Chondrocyte (in vitro differentiated cells): ENCODE measurements at regions not wholly inside any gene's neighbourhood (a gene's known extent, or its start where the extent isn't known, plus 50 kb on each side); places are given as distances from the start of the nearest gene placed in this dataset.
A peak's percentile ranks its signal among the peaks of the same experiment; 100 is the strongest.

ENCODE experiments used
- DNase-seq: peaks from one replicate; pipeline ENCODE4 v3.0.0; 2021; ENCODE audit warnings: mixed read lengths, low spot score
- H3K27ac Mint-ChIP-seq: one replicate; pipeline ENCODE4 v1.8.0; 2021; ENCODE audit warnings: mild to moderate bottlenecking, moderate library complexity, mixed read lengths; ENCODE audit not compliant: unreplicated experiment
- H3K27me3 Mint-ChIP-seq: 2 replicates; pipeline ENCODE4 v1.8.0; 2021; ENCODE audit warnings: low read depth, mixed read lengths
- H3K36me3 Mint-ChIP-seq: 2 replicates; pipeline ENCODE4 v1.8.0; 2021; ENCODE audit warnings: low read depth, mixed read lengths
- H3K4me1 Mint-ChIP-seq: 2 replicates; pipeline ENCODE4 v1.8.0; 2021; ENCODE audit warnings: low read depth, mild to moderate bottlenecking, mixed read lengths
- H3K4me3 Mint-ChIP-seq: one replicate; pipeline ENCODE4 v1.8.0; 2021; ENCODE audit warnings: mild to moderate bottlenecking, moderate library complexity, mixed read lengths; ENCODE audit not compliant: unreplicated experiment
- H3K9me3 Mint-ChIP-seq: 2 replicates; pipeline ENCODE4 v1.8.0; 2021; ENCODE audit warnings: low read depth, mixed read lengths
- CTCF ChIP-seq: fragments of 200-600 bp; sonication (generic); IDR thresholded peaks from 2 replicates; pipeline ENCODE4 v1.5.0; 2021; ENCODE audit warnings: antibody characterized with exemption, mild to moderate bottlenecking, moderate library complexity

GRCh38 chr9:78437296-78437695 is 140.4 kb downstream of the PSAT1 start:
- Mint-ChIP-seq H3K4me3 (no peak overlapping the region), H3K36me3 (no peaks in the 10 kb centered on the region), H3K27me3 (no peaks in the 10 kb centered on the region), H3K27ac (no peak overlapping the region), H3K4me1 (peaks cover 31% of the 10 kb centered on the region), H3K9me3 (no peaks in the 10 kb centered on the region)
- no peak for TF ChIP-seq CTCF
- DNase-seq = no peak

DNA sequence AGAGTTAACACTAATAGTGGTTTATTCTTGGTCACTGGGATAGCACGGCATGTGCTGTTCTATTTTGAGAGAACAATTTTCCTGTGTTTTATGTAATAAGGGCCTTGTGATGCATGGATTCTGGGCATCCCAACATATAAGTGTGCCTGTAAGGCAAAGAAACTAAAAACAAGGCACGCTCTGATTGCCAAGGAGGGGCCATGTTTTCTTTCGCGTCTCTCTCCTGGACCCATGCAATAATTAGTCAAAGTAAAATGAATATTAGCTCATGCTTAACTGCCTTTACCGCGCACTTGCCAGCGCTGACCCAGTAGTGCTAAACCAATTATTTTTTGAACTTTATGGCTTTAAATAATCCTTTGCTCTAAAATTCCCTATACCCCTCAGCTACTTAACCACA is 140.9 kb downstream of the PSAT1 start:
- no peaks in the 10 kb centered on the region for H3K27me3 Mint-ChIP-seq
- H3K36me3 Mint-ChIP-seq = no peaks in the 10 kb centered on the region
- no peaks in the 10 kb centered on the region for H3K9me3 Mint-ChIP-seq
- no peak overlapping the region for H3K27ac Mint-ChIP-seq
- no peak overlapping the region for H3K4me3 Mint-ChIP-seq
- no peak for TF ChIP-seq CTCF
- peaks cover 31% of the 10 kb centered on the region for H3K4me1 Mint-ChIP-seq
- DNase-seq = no peak

DNA sequence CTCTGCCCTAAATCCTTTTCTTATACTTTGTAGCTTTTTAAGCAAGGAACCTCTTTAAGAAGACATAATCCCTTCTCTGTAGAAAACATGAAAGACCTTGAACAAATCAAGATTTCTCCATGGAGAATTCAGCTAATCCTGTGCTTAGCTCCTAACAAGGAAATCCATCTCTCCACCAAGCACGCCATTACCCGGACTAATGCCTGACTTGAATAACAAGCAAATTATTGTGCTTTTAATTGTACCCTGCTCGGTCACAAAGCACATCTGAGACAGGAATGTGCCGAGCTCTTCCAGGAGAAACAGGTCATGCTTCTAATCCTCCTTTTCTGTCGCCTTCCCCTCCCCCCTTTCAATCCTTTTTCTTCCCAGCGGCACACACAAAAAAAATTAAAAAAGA is 141.3 kb downstream of the PSAT1 start:
- no peak overlapping the region for H3K27ac Mint-ChIP-seq

DNA sequence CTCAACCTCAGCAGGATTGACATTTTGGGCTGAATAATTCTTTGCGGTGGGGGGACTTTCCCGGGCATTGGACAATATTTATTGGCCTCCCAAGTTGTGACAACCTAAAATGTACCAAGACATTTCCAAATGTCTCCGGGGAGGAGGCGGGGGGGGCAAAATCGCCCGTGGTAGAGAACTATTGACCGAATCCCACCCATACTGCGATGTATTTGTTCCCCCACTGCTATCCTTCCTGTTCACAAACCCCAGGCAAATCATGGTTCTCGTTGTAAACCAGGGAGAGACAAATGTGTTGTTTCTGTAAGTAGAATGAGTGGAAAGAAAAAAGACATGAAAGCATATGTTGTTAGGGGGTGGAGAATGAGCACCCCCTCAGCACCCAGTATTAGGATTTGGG is 141.9 kb downstream of the PSAT1 start:
- Mint-ChIP-seq H3K27ac (no peak overlapping the region), H3K9me3 (no peaks in the 10 kb centered on the region), H3K36me3 (no peaks in the 10 kb centered on the region), H3K4me3 (peak overlapping the region; percentile 66), H3K4me1 (peaks cover 31% of the 10 kb centered on the region), H3K27me3 (no peaks in the 10 kb centered on the region)
- no peak for TF ChIP-seq CTCF
- DNase-seq = no peak

More for the DNA sequence above, 141.3 kb downstream of the PSAT1 start:
- H3K36me3 Mint-ChIP-seq = no peaks in the 10 kb centered on the region
- no peaks in the 10 kb centered on the region for H3K9me3 Mint-ChIP-seq
- H3K4me1 Mint-ChIP-seq = peaks cover 31% of the 10 kb centered on the region
- H3K27me3 Mint-ChIP-seq = no peaks in the 10 kb centered on the region
- TF ChIP-seq CTCF = no peak
- DNase-seq = no peak
- H3K4me3 Mint-ChIP-seq = no peak overlapping the region

DNA sequence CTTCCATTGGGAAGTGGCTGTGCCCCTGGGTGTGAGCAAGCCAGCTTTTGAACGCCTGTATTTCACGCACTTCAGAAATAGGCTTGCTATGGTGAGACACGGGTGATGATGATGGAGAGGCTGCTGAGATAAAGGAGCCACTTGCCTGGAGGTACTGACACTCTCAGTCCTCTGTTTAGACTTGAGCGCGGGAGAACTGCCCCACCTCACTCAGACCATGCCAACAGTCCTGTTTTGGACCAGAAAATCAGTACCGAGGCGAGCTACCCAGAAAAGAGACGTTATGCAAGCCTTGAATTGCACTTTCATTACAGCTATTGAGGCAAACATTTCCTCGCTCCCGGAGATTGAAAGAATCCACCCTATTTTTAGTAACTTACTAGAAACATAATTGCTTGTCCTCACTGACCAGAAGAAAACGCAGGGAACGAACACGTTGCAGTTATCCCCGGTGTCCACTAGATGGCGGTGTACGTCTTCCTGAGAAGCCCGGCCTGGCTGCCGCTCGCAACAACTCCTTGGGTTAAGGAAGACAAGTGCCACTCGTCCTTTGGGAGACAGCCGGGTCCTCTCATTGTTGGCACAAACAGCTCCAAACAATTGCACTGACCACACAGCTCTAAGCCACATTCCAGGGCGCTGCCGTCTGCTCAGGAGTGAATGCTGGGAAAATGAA is 142.4 kb downstream of the PSAT1 start:
- no peaks in the 10 kb centered on the region for H3K36me3 Mint-ChIP-seq
- peak overlapping the region; percentile 66 for H3K4me3 Mint-ChIP-seq
- DNase-seq = no peak
- H3K9me3 Mint-ChIP-seq = no peaks in the 10 kb centered on the region
- peak; percentile 99 for TF ChIP-seq CTCF
- no peaks in the 10 kb centered on the region for H3K27me3 Mint-ChIP-seq
- H3K4me1 Mint-ChIP-seq = peaks cover 31% of the 10 kb centered on the region
- peak overlapping the region; percentile 83 for H3K27ac Mint-ChIP-seq
